GM12878 (cell line): ENCODE measurements at regions not wholly inside any gene's neighbourhood (a gene's known extent, or its start where the extent isn't known, plus 50 kb on each side); places are given as distances from the start of the nearest gene placed in this dataset.

Source experiments
- ATAC-seq: fragments of 200-7000 bp; cut with Tn5 transposase; 3 replicates; pipeline ENCODE4 v1.9.1; 2020; ENCODE audit warnings: mild to moderate bottlenecking, moderate library complexity
- BruUV-seq: library from RNA; stranded (reverse); fragments of 400-500 nt; replicated peaks from 2 replicates; lab custom pipeline; 2021; lab: Mats Ljungman, UMichigan
- CTCF ChIA-PET: fragments of 300-600 bp; sonication (Branson Sonifier 250); formaldehyde crosslinking; extraction: SDS; loops from one replicate; lab custom pipeline; 2021; ENCODE audit warnings: inconsistent platforms; lab: Yijun Ruan, JAX
- POLR2A ChIA-PET: fragments of 350-600 bp; formaldehyde crosslinking; extraction: SDS; loops from one replicate; lab custom pipeline; 2021; ENCODE audit warnings: inconsistent platforms; lab: Charles Lee
- RAD21 ChIA-PET: fragments of 300-600 bp; sonication (Branson Sonifier 250); formaldehyde crosslinking; loops from one replicate; lab custom pipeline; 2023; ENCODE audit warnings: antibody characterized with exemption; ENCODE audit not compliant: unreplicated experiment; lab: Charles Lee
- SMC1A ChIA-PET: fragments of 300-600 bp; sonication (Branson Sonifier 250); formaldehyde crosslinking; loops from one replicate; lab custom pipeline; 2023; ENCODE audit not compliant: unreplicated experiment, uncharacterized antibody; lab: Charles Lee
- DNase-seq: peaks from one replicate; pipeline ENCODE4 v3.0.0-alpha.2; 2011; ENCODE audit warnings: low read depth, low spot score
- FAIRE-seq: peaks from 3 replicates; lab custom pipeline; 2011; peaks lifted over from hg19 to GRCh38; lab: Jason Lieb, UNC
- H2AFZ ChIP-seq: 2 replicates; pipeline ENCODE4 v1.6.0; 2011; ENCODE audit warnings: low read depth, low read length, control low read depth; ENCODE audit not compliant: control insufficient read depth
- H3K27ac ChIP-seq: 2 replicates; pipeline ENCODE4 v1.5.1; 2011; ENCODE audit warnings: control low read depth; ENCODE audit not compliant: control insufficient read depth, insufficient read depth
- H3K27me3 ChIP-seq, 2 experiments: replicated peaks in 1 of 2; 2 replicates each; pipeline versions ENCODE4 v1.6.0 to v1.6.1; 2011; ENCODE audit warnings: low read length in 1 of 2; ENCODE audit not compliant: control insufficient read depth in 2 of 2, insufficient read depth in 2 of 2
- H3K36me3 ChIP-seq, 2 experiments: 2 replicates each; pipeline ENCODE4 v1.5.1; 2011; ENCODE audit warnings: low read length in 1 of 2; ENCODE audit not compliant: control insufficient read depth in 2 of 2, insufficient read depth in 2 of 2
- H3K4me1 ChIP-seq: 2 replicates; pipeline ENCODE4 v1.6.1; 2011; ENCODE audit warnings: mild to moderate bottlenecking, low read length, moderate library complexity, mixed read lengths; ENCODE audit not compliant: control insufficient read depth, insufficient read depth
- H3K4me2 ChIP-seq: 2 replicates; pipeline ENCODE4 v1.6.0; 2011; ENCODE audit warnings: control low read depth; ENCODE audit not compliant: control insufficient read depth, insufficient read depth
- H3K4me3 ChIP-seq: fragments of 200-600 bp; sonication (generic); 2 replicates; pipeline ENCODE4 v1.5.1; 2016
- H3K79me2 ChIP-seq: 2 replicates; pipeline ENCODE4 v1.6.0; 2011; ENCODE audit warnings: low read length; ENCODE audit not compliant: control insufficient read depth, insufficient read depth
- H3K9ac ChIP-seq: 2 replicates; pipeline ENCODE4 v1.8.0; 2011; ENCODE audit warnings: low read length, control low read depth, mixed read lengths; ENCODE audit not compliant: control insufficient read depth, insufficient read depth
- H3K9me3 ChIP-seq: replicated peaks from 3 replicates; pipeline ENCODE4 v1.5.1; 2011; ENCODE audit warnings: mild to moderate bottlenecking, low read length; ENCODE audit not compliant: control insufficient read depth, insufficient read depth
- H4K20me1 ChIP-seq: 2 replicates; pipeline ENCODE4 v1.6.0; 2011; ENCODE audit not compliant: control insufficient read depth, insufficient read depth
- BMI1 ChIP-seq: fragments of 450-650 bp; IDR thresholded peaks from 2 replicates; pipeline ENCODE4 v1.6.1; 2016; ENCODE audit warnings: mild to moderate bottlenecking, moderate library complexity, borderline replicate concordance
- ESRRA ChIP-seq: IDR thresholded peaks from 2 replicates; pipeline ENCODE4 v1.6.1; 2012; ENCODE audit warnings: mild to moderate bottlenecking, low read length, improper control_type of control experiment
- HDAC6 ChIP-seq: fragments of 200-600 bp; sonication (generic); IDR thresholded peaks from one replicate; pipeline ENCODE4 v1.8.0; 2017; ENCODE audit warnings: antibody characterized with exemption; ENCODE audit not compliant: unreplicated experiment
- LARP7 ChIP-seq: fragments of 450-650 bp; IDR thresholded peaks from 2 replicates; pipeline ENCODE4 v1.6.1; 2017; ENCODE audit warnings: mild to moderate bottlenecking
- SREBF1 ChIP-seq: IDR thresholded peaks from 2 replicates; pipeline ENCODE4 v1.6.1; 2012; ENCODE audit warnings: mild to moderate bottlenecking, low read length
- ZNF384 ChIP-seq: IDR thresholded peaks from 2 replicates; pipeline ENCODE4 v1.6.1; 2012; ENCODE audit warnings: low read depth, mild to moderate bottlenecking, low read length, improper control_type of control experiment, borderline replicate concordance
- WGBS: methylation state at CpG from one replicate; pipeline ENCODE4 v1.1.6; 2016; ENCODE audit warnings: low lambda C conversion rate; ENCODE audit not compliant: insufficient replicate concordance, insufficient coverage; ENCODE audit errors: missing lambda C conversion rate; 5-methylcytosine and 5-hydroxymethylcytosine counted together
- in situ Hi-C: fragments of 300-500 bp; cut with MboI; formaldehyde crosslinking; loops from 9 replicates; pipeline ENCODE4 v1.14.3; 2018; ENCODE audit warnings: mixed read lengths
- intact Hi-C: fragments of 100-400 bp; cut with micrococcal nuclease; formaldehyde crosslinking; loops from one replicate; pipeline ENCODE4 v1.14.2; 2022; ENCODE audit not compliant: unreplicated experiment

DNA sequence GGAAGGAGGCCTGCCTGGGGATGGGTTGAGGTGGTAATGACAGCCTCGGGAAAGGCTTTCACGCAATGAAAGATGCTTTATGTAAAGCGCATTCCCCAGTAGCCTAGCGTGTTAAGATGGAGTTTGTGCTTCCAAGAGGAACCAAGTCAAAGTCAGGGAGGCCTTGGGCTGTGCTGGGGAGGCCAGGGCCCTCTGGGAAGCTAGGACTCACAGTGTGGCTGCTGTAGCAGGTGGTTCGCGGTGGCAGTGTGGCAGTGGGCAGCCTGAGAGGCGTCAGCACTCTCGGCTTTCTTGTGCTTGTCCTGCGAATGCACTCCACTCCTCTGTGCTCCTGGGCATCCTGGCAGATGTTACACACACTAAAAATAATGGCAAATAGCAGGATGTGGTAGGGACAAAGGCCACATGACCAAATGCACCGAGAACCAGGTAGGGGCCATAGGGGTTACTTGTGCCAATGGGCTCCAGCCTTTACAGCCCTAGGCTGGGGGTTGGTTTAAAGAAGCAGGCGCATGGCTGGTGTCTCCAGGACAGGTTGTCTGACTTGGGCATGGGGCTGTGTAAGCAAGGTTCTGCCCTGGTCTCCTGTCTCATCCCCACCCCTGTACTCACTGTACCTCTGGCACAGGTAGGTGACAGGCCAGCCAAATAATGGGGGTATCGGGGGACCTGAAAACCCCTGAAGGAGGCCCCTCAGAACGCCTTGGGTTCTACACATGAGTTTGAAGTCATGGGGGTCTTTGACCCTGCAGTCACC is 154.4 kb upstream of the TWIST2 start:
- BruUV-seq: no TSS peak
- RAD21 ChIA-PET: no interaction called here
- no peak for TF ChIP-seq ZNF384
- no peak for TF ChIP-seq HDAC6
- TF ChIP-seq, all 136 proteins: peak for 0
- POLR2A ChIA-PET: no interaction called here
- in situ Hi-C loops (no loop called here), intact Hi-C loops (no loop called here)
- SMC1A ChIA-PET: no interaction called here
- no peaks in the 10 kb centered on the region for H3K36me3 ChIP-seq
- DNase-seq (no peak), FAIRE-seq (no peak), ATAC-seq (no peak)
- H3K4me3 ChIP-seq: no peak overlapping the region
- WGBS: 43% methylated on average over 13 of the region's 13 CpGs
- H3K9ac ChIP-seq: no peak overlapping the region
- H3K4me1 ChIP-seq: no peaks in the 10 kb centered on the region
- no peaks in the 10 kb centered on the region; a peak in 1 of 4 replicates for H3K27me3 ChIP-seq
- H2AFZ ChIP-seq: no peak overlapping the region
- H3K79me2 ChIP-seq: no peaks in the 10 kb centered on the region
- H4K20me1 ChIP-seq: no peaks in the 10 kb centered on the region
- no peaks in the 10 kb centered on the region for H3K9me3 ChIP-seq
- CTCF ChIA-PET: no interaction called here
- H3K4me2 ChIP-seq: no peak overlapping the region
- H3K27ac ChIP-seq: no peak overlapping the region

- Histone ChIP-seq H3K4me3 (no peak overlapping the region), H3K4me2 (no peak overlapping the region), H4K20me1 (no peaks in the 10 kb centered on the region), H2AFZ (no peak overlapping the region), H3K4me1 (no peaks in the 10 kb centered on the region), H3K36me3 (no peaks in the 10 kb centered on the region), H3K9me3 (no peaks in the 10 kb centered on the region), H3K9ac (no peak overlapping the region), H3K27me3 (no peaks in the 10 kb centered on the region; a peak in 1 of 4 replicates), H3K27ac (no peak overlapping the region), H3K79me2 (no peaks in the 10 kb centered on the region)
- 14% methylated on average over 8 of the region's 8 CpGs for WGBS
- ATAC-seq (no peak), FAIRE-seq (no peak), DNase-seq (no peak)
- SMC1A ChIA-PET: no interaction called here
- CTCF ChIA-PET: no interaction called here
- RAD21 ChIA-PET: no interaction called here
- intact Hi-C loops: no loop called here
- POLR2A ChIA-PET: no interaction called here
- TF ChIP-seq BMI1 (no peak), SREBF1 (no peak), ESRRA (no peak), LARP7 (no peak)
- in situ Hi-C loops: no loop called here
- no TSS peak for BruUV-seq
Measured at GRCh38 chr2:238694136-238694755, 153.6 kb upstream of the TWIST2 start.
